GM10266 (cell line): ENCODE measurements at regions not wholly inside any gene's neighbourhood (a gene's known extent, or its start where the extent isn't known, plus 50 kb on each side); places are given as distances from the start of the nearest gene placed in this dataset.

Experiments used
- DNase-seq: peaks from one replicate; pipeline ENCODE4 v3.0.0; 2012; ENCODE audit errors: extremely low spot score
- TF ChIP-seq, protein P1 (sequence below): IDR thresholded peaks from 2 replicates; pipeline ENCODE4 v1.5.1; 2012; ENCODE audit warnings: mild to moderate bottlenecking, low read depth; ENCODE audit not compliant: control insufficient read depth, insufficient read depth; ENCODE audit errors: missing control alignments

DNA sequence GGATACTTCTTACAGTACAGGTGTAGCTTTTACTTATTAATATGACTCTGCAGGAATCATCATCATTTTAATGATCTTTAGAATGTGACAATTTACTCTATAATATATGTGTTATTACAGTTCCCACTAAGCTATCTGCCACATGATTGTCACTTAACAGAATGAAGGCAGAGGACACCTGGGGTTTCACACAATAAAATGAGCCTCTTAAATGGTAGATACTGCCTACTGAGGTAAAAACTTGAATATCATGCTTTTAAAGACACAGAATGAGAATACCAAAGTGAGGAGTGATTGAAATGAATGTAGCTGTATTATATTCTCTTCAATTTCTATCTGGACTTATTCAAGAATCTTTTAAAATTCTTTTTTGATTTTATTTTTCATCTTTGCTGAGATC, 1255.3 kb upstream of the LRRN3 start:
- no peak for DNase-seq
- TF ChIP-seq, protein P1, sequence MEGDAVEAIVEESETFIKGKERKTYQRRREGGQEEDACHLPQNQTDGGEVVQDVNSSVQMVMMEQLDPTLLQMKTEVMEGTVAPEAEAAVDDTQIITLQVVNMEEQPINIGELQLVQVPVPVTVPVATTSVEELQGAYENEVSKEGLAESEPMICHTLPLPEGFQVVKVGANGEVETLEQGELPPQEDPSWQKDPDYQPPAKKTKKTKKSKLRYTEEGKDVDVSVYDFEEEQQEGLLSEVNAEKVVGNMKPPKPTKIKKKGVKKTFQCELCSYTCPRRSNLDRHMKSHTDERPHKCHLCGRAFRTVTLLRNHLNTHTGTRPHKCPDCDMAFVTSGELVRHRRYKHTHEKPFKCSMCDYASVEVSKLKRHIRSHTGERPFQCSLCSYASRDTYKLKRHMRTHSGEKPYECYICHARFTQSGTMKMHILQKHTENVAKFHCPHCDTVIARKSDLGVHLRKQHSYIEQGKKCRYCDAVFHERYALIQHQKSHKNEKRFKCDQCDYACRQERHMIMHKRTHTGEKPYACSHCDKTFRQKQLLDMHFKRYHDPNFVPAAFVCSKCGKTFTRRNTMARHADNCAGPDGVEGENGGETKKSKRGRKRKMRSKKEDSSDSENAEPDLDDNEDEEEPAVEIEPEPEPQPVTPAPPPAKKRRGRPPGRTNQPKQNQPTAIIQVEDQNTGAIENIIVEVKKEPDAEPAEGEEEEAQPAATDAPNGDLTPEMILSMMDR, result no peak

DNA sequence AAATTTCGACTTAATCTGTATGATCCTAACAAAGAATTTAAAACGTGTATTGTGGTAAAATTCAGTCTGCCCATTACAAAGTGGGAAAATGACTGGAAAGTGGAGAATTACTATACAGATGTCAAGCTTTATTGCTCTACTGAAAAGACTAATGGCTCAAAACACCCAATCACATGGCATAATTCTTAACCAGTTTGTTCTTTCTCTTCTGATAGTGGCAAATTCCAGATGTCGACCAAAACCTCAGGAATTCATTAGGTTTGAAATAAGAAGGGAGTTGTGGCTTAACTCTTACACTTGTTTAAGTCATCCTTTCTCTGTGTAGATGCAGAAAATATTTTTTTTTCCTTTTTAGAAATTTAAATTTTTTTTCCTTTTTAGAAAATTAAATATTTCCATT, 1254.9 kb upstream of the LRRN3 start:
- no peak for DNase-seq
- TF ChIP-seq, protein P1, result no peak

DNA sequence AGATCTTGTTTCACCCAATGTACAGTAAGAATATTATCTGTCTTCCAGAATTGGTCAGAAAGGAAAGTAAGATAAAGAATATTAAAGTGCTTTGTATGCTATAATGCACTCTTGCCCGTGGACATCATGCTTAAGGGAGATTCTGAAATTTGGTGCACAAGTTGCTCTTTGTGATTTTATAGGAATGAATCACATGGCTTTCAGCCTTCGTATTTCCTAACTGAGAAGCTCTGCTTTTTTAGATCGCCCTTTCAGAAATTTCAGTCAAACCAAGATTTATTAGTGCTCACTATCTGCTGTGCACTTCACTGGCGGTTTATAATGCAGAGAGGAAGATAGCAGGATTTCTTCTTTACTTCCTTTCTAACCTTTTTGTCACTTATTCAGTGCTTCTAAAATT, 1248.5 kb upstream of the LRRN3 start:
- TF ChIP-seq, protein P1, result no peak
- no peak for DNase-seq

DNA sequence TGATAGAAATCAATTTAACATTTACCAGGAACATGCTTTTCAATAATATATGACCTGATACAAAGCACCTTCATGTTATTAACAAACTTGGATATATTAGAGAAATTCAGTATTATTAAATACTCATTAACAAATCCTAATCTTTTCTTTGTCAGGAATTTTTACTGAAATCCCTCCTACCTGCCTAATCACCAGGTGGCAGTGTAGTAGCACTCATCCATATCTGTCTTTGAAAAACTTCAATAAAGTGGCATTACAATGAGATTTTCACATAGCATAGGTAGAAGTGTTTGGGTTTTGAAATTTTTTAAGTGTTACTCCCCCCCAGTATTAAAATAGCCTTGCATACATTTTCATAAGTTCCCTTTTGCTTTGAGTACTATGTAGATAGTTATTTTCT, 1246.6 kb upstream of the LRRN3 start:
- TF ChIP-seq, protein P1, result peak; percentile 50
- DNase-seq, result no peak

DNA sequence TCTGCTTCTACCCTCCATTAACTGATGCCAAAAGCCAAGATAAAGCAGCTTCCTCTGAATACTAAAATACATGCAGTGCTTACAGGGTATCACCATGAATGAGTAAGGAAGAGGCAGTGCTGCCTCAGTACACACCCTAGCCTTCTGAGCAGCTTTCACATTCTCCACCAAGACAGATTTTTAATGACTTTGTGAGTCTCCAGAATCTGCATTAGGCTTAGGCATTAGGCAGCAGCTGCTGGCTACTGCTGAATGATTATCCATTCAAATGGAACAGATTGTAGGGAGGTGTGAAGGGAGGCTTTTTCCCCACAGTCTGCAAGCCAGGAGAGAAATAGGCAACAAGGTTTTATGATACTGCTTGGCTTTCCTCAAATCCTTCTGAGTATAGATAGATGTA, 1226.7 kb upstream of the LRRN3 start:
- DNase-seq, result no peak
- TF ChIP-seq, protein P1, result no peak

DNA sequence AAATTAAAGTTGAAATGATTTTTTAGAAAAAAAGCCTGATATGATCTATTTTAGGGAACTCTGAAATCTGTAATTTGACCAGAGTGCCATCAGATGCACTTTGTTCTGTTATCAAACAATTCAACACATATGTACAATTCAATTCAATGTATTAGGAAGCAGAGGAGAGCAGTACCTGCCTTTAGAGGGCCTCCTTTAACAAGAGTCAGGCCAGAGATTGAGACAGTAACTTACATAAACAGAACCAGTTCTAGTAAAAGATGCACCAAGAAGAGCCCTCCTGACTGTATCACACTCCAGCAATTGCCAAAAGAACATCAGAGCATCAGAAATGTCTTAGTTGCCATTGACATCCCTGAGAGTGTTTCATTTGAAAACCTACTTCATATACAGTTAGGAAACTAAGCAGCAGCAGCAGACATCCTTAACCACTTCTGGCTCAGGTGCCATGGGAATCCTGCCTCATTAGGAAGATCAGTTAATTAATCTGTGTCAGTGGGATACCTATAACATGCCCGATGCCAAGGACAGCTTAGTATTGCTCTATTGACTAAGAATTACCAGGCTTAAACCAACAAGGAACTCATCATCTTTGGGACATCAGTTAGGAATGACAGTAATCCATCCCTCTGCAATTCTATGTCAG, 1222.6 kb upstream of the LRRN3 start:
- DNase-seq, result no peak
- TF ChIP-seq, protein P1, result no peak

DNA sequence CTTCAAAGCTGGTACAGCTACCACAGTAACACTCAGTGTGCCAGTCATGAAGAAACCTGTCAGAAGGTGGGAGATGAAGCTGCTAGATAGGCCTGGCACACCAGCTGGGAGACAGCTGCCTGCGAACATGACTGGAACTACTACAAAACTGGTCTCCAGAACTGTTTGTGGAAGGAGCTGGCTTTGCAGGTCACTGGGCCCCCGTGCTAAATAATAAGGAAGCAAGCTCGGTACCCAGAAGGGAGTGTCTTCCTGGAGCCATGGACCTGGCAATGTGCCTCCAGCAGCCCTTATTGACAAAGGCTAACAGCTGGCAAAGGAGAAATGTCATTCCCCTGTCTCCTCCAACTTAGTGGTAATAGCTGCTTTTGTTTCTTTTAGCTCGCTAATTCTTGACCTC, 1217.6 kb upstream of the LRRN3 start:
- DNase-seq, result no peak
- TF ChIP-seq, protein P1, result no peak
